T-helper 1 cell treated with Interleukin-12 subunit alpha and Interleukin-12 subunit beta and Interleukin-4 antibody, amounts not matched to agents 30 μg/mL and 1 μg/mL, for 36 hours (primary cell): ENCODE measurements at regions not wholly inside any gene's neighbourhood (a gene's known extent, or its start where the extent isn't known, plus 50 kb on each side); places are given as distances from the start of the nearest gene placed in this dataset.

ENCODE experiments used
- H3K27ac Mint-ChIP-seq: one replicate; pipeline ENCODE4 v1.8.0; 2021; ENCODE audit warnings: mild to moderate bottlenecking, mixed read lengths
- H3K27me3 Mint-ChIP-seq: one replicate; pipeline ENCODE4 v1.8.0; 2021; ENCODE audit warnings: low read depth, mixed read lengths
- H3K36me3 Mint-ChIP-seq: one replicate; pipeline ENCODE4 v1.8.0; 2021; ENCODE audit warnings: low read depth, mixed read lengths
- H3K4me1 Mint-ChIP-seq: one replicate; pipeline ENCODE4 v1.8.0; 2021; ENCODE audit warnings: low read depth, mixed read lengths
- H3K4me3 Mint-ChIP-seq: one replicate; pipeline ENCODE4 v1.8.0; 2021; ENCODE audit warnings: mild to moderate bottlenecking, moderate library complexity, mixed read lengths
- H3K9me3 Mint-ChIP-seq: one replicate; pipeline ENCODE4 v1.8.0; 2021; ENCODE audit warnings: mixed read lengths

DNA sequence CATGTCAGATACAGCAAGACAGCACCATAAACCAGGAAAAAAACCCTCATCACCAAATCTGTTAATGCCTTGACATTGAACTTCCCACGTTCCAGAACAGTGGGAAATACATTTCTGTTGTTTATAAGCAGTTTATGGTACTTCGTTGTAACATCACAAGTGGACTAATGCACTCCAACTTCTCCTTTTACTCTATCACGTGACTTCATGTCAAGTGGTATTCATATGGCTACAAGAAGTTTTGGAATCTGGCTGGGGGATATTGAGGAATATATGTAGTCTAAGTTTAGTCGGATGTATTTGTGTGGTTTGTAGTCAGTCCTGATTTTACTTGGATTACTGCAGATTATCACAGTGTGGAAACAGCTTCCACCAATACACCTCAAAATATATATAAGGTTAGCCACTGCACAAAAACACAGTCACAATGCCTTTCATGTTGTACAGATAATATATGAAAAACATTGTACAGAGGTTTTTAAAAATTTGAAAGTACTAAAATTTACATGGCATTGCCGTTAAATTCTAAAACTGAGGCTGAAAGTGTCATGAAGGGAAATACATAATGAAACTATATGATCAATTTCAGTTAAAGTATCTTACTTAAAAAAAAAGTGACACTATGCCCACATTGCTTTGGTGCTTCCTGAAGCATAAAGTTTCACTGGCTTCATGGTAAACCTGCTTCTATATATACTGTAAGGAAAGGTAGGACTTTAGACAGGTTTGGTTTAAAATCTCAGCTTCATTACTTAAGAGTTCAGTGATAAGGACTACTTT, 134.1 kb downstream of the CASP12 start:
- Mint-ChIP-seq H3K9me3 (peaks cover 32% of the 10 kb centered on the region), H3K4me3 (no peak overlapping the region), H3K4me1 (peaks cover 19% of the 10 kb centered on the region), H3K27me3 (no peaks in the 10 kb centered on the region), H3K36me3 (peaks cover 17% of the 10 kb centered on the region), H3K27ac (peak overlapping the region; percentile 28)

DNA sequence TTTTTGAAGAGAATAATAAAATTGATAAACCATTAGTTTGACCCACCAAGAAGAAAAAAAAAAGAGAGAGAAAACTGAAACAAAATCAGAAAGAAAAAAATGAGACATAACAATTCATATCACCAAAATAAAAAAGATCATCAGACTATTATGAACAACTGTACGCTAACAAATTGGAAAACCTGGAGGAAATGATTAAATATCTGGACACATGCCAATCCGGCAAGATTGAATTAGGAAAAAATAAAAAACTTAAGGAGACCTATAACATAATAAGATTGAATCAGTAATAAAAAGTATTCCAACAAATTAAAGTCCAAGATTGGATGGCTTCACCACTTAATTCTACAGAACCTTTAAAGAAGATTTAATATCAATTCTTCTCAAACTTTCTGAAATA, 136.7 kb downstream of the CASP12 start:
- H3K4me3 Mint-ChIP-seq = no peak overlapping the region
- no peaks in the 10 kb centered on the region for H3K27me3 Mint-ChIP-seq
- no peak overlapping the region for H3K27ac Mint-ChIP-seq
- H3K4me1 Mint-ChIP-seq = peaks cover 19% of the 10 kb centered on the region
- peaks cover 35% of the 10 kb centered on the region for H3K9me3 Mint-ChIP-seq
- peaks cover 23% of the 10 kb centered on the region for H3K36me3 Mint-ChIP-seq

- Mint-ChIP-seq H3K4me3 (no peak overlapping the region), H3K27ac (no peak overlapping the region), H3K4me1 (peaks cover 12% of the 10 kb centered on the region), H3K36me3 (peaks cover 23% of the 10 kb centered on the region), H3K27me3 (no peaks in the 10 kb centered on the region), H3K9me3 (peaks cover 35% of the 10 kb centered on the region)
Observed at GRCh38 chr11:104759464-104759863, 138.8 kb downstream of the CASP12 start.

DNA sequence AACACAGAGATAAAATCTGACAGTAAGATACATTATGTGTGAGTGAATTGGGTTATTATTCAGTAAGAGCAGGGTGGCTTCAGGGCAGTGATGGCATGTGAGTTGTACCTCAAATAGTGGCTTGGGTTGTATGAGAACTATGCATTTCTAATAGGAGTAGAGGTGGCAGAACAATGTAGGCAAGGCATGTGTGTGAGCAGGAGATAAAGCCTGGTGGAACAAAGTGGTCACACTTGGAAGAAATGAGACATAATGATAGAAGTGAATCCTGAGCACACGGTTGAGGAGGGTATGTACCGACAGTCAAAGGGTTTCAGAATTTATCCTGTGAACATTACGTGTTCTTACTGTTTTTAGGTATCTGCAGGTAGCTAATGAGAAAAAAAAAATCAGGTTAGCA, 159.3 kb downstream of the CASP12 start:
- H3K27me3 Mint-ChIP-seq = no peaks in the 10 kb centered on the region
- H3K4me3 Mint-ChIP-seq = no peak overlapping the region
- H3K36me3 Mint-ChIP-seq = peaks cover 4% of the 10 kb centered on the region
- H3K9me3 Mint-ChIP-seq = no peaks in the 10 kb centered on the region
- no peak overlapping the region for H3K27ac Mint-ChIP-seq
- H3K4me1 Mint-ChIP-seq = peaks cover 3% of the 10 kb centered on the region

DNA sequence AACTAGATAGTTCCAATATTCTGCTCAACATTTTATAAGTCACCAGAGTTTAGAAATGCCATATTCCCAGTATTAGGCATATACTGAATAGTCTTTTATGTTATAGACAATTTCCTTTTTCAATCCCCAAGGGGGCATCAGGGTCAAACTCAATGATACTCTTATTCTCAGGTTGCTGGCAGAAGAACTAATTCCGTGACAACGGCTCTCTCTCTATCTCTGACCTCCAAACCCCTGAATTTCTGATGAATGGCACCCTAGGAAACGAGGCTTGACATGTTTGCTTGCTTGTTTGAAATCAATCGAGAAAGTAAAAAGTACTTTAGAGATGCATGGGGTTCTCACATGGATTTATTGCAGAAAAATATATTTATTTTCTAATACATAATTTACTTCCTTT, 160.1 kb downstream of the CASP12 start:
- Mint-ChIP-seq H3K4me1 (peaks cover 3% of the 10 kb centered on the region), H3K9me3 (no peaks in the 10 kb centered on the region), H3K4me3 (no peak overlapping the region), H3K27me3 (no peaks in the 10 kb centered on the region), H3K27ac (no peak overlapping the region), H3K36me3 (peaks cover 2% of the 10 kb centered on the region)

DNA sequence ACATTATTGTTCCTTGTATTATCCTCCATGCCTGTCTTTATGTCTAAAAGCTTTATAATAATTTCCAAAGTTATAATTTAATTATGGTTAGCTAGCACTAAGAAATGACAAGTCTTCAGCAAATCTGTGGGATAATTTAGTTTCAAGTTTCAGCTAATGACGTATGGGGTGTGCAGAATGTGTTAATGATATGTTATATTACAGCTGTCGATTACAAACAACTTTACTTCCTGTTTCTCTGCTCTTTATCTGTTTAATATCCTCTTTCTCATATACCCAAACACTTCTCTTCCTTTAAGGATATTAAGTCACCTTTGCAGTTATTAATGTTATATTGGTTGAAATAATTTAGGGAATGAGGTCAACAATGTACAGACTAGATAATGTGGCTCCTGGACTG, 161.8 kb downstream of the CASP12 start:
- Mint-ChIP-seq H3K4me1 (peaks cover 12% of the 10 kb centered on the region), H3K27ac (no peak overlapping the region)

GRCh38 chr11:104734998-104735397, 163.3 kb downstream of the CASP12 start:
- H3K9me3 Mint-ChIP-seq = no peaks in the 10 kb centered on the region
- no peaks in the 10 kb centered on the region for H3K27me3 Mint-ChIP-seq
- peaks cover 19% of the 10 kb centered on the region for H3K4me1 Mint-ChIP-seq
- H3K36me3 Mint-ChIP-seq = peaks cover 2% of the 10 kb centered on the region
- no peak overlapping the region for H3K4me3 Mint-ChIP-seq
- H3K27ac Mint-ChIP-seq = no peak overlapping the region

More for the DNA sequence above, 161.8 kb downstream of the CASP12 start:
- H3K9me3 Mint-ChIP-seq = no peaks in the 10 kb centered on the region
- peaks cover 2% of the 10 kb centered on the region for H3K36me3 Mint-ChIP-seq
- H3K4me3 Mint-ChIP-seq = no peak overlapping the region
- H3K27me3 Mint-ChIP-seq = no peaks in the 10 kb centered on the region

DNA sequence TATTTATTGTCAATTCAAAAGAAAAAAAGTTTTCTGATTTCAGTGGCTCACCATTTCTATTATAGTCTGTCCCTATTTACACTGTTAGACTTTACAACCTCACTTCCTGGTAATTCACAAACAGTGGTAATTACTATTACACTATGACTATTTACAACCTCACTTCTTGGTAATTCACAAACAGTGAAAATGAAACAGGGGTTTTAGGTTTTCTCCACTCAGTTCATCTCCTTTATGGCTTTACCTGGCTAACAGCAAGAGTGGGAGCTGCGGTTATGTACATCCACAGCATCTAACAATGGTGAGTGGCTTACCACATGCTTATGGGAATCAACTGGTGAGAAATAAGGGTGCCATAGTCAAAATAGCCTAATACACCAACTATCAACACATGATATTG, 166.4 kb downstream of the CASP12 start:
- peaks cover 12% of the 10 kb centered on the region for H3K9me3 Mint-ChIP-seq
- H3K36me3 Mint-ChIP-seq = peaks cover 5% of the 10 kb centered on the region
- peaks cover 22% of the 10 kb centered on the region for H3K4me1 Mint-ChIP-seq
- H3K27ac Mint-ChIP-seq = peak overlapping the region; percentile 71
- H3K4me3 Mint-ChIP-seq = no peak overlapping the region
- no peaks in the 10 kb centered on the region for H3K27me3 Mint-ChIP-seq

DNA sequence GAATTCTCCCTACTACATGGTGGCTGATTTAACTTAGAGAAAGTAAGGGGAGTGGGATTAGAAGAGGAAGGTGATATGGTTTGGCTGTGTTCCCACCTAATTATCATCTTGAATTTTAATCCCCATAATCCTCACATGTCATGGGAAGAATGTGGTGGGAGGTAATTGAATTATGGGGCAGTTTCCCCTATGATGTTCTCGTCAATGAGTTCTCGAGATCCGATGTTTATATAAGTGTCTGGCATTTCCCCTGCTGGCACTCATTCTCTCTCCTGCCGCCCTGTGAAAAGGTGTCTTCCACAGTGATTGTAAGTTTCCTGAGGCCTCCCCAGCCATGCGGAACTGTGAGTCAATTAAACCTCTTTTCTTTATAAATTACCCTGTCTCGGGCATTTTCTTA, 169.3 kb downstream of the CASP12 start:
- H3K9me3 Mint-ChIP-seq = peaks cover 22% of the 10 kb centered on the region
- H3K27ac Mint-ChIP-seq = no peak overlapping the region
- peaks cover 22% of the 10 kb centered on the region for H3K4me1 Mint-ChIP-seq

DNA sequence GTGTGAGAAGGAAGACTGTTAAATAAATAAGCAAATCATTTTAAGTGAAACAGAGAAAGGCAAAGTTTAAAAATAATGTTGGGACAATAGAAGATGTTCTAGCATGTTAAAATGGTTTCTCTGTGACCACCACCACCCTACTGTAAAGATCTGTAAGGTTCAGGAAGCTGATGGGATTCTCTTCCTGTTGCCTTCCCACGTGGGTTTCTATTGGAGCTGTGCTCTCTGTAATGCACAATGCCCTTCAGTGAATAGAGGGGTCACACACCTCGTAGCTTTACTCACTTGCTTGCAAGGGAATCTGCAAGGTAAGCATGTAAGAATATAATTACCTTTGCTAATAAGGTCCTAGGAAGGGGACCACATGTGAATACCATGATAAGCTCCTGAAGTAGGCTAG, 170.5 kb downstream of the CASP12 start:
- H3K36me3 Mint-ChIP-seq = peaks cover 8% of the 10 kb centered on the region
- no peak overlapping the region for H3K27ac Mint-ChIP-seq
- H3K27me3 Mint-ChIP-seq = no peaks in the 10 kb centered on the region
- H3K9me3 Mint-ChIP-seq = peaks cover 34% of the 10 kb centered on the region
- no peak overlapping the region for H3K4me3 Mint-ChIP-seq
- peaks cover 22% of the 10 kb centered on the region for H3K4me1 Mint-ChIP-seq

More for the DNA sequence above, 169.3 kb downstream of the CASP12 start:
- H3K4me3 Mint-ChIP-seq = no peak overlapping the region
- no peaks in the 10 kb centered on the region for H3K27me3 Mint-ChIP-seq
- H3K36me3 Mint-ChIP-seq = peaks cover 5% of the 10 kb centered on the region

- no peak overlapping the region for H3K4me3 Mint-ChIP-seq
- H3K4me1 Mint-ChIP-seq = peaks cover 17% of the 10 kb centered on the region
- H3K9me3 Mint-ChIP-seq = peaks cover 36% of the 10 kb centered on the region
- peaks cover 8% of the 10 kb centered on the region for H3K36me3 Mint-ChIP-seq
- no peaks in the 10 kb centered on the region for H3K27me3 Mint-ChIP-seq
- no peak overlapping the region for H3K27ac Mint-ChIP-seq
Observed at GRCh38 chr11:104727095-104727494, 171.2 kb downstream of the CASP12 start.

DNA sequence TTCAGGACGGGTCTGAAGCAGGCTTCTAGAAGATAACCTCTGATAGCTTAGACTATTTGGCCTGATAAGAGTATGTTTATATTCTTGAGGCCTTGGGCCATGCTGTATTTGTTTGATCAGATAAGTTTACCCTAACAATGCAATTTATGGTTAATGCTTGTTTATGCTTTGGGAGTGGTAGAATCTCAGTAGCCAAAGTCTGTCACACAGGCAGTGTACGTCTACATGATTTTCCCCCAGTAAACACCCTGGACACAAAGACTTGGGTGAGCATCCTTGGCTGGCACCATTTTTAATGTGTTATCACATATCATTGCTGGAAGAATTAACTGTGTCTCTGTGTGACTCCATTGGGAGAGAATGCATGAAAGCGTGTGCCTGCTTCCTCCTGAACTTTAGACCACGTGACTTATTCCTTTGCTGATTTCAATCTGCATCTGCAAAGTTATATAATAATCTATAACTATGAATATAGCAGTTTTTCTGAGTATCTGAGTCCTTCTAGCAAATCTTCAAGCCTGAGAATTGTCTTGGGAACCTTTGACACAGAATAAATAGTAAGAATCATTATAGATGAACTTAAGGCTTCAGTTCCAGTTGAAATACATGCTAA, 172.4 kb downstream of the CASP12 start:
- Mint-ChIP-seq H3K36me3 (peaks cover 8% of the 10 kb centered on the region), H3K4me1 (peaks cover 12% of the 10 kb centered on the region)

GRCh38 chr11:104713401-104713800, 184.9 kb downstream of the CASP12 start:
- Mint-ChIP-seq H3K27me3 (no peaks in the 10 kb centered on the region), H3K4me1 (peaks cover 10% of the 10 kb centered on the region), H3K36me3 (peaks cover 9% of the 10 kb centered on the region), H3K9me3 (no peaks in the 10 kb centered on the region), H3K27ac (no peak overlapping the region), H3K4me3 (no peak overlapping the region)

More for the DNA sequence above, 172.4 kb downstream of the CASP12 start:
- no peaks in the 10 kb centered on the region for H3K27me3 Mint-ChIP-seq
- peaks cover 41% of the 10 kb centered on the region for H3K9me3 Mint-ChIP-seq
- H3K4me3 Mint-ChIP-seq = no peak overlapping the region
- no peak overlapping the region for H3K27ac Mint-ChIP-seq

GRCh38 chr11:104705490-104706190, 192.6 kb downstream of the CASP12 start:
- Mint-ChIP-seq H3K9me3 (peaks cover 20% of the 10 kb centered on the region), H3K27me3 (no peaks in the 10 kb centered on the region), H3K4me3 (peak overlapping the region; percentile 80), H3K4me1 (peaks cover 44% of the 10 kb centered on the region), H3K27ac (peak overlapping the region; percentile 98), H3K36me3 (peaks cover 21% of the 10 kb centered on the region)

GRCh38 chr11:104704888-104705287, 193.4 kb downstream of the CASP12 start:
- Mint-ChIP-seq H3K4me3 (peak overlapping the region; percentile 80), H3K27ac (peak overlapping the region; percentile 98), H3K27me3 (no peaks in the 10 kb centered on the region), H3K36me3 (peaks cover 21% of the 10 kb centered on the region), H3K9me3 (peaks cover 20% of the 10 kb centered on the region), H3K4me1 (peaks cover 45% of the 10 kb centered on the region)
